B cell (primary cell): ENCODE measurements at regions not wholly inside any gene's neighbourhood (a gene's known extent, or its start where the extent isn't known, plus 50 kb on each side); places are given as distances from the start of the nearest gene placed in this dataset.

Experiments
- ATAC-seq: fragments of 200-7000 bp; cut with Tn5 transposase; one replicate; pipeline ENCODE4 v1.10.0; 2021; ENCODE audit warnings: low read depth, mild to moderate bottlenecking, moderate number of reproducible peaks, moderate library complexity
- CTCF ChIA-PET: fragments of 350-600 bp; sonication (Branson Sonifier 250); formaldehyde crosslinking; loops from one replicate; lab custom pipeline; 2021; ENCODE audit warnings: antibody characterized with exemption, inconsistent platforms; lab: Charles Lee
- POLR2A ChIA-PET: fragments of 350-600 bp; sonication (Branson Sonifier 250); formaldehyde crosslinking; loops from one replicate; lab custom pipeline; 2021; ENCODE audit warnings: antibody characterized with exemption; lab: Charles Lee
- DNase-seq: peaks from one replicate; pipeline ENCODE4 v3.0.0; 2013
- H2AFZ ChIP-seq: 2 replicates; pipeline ENCODE4 v1.6.1; 2012; ENCODE audit warnings: mild to moderate bottlenecking, low read depth, low read length; ENCODE audit not compliant: insufficient read depth, poor library complexity, severe bottlenecking
- H3K27ac ChIP-seq, 2 donors: 1 replicate in 1 of 2; 2 replicates in 1 of 2; pipeline ENCODE4 v1.5.1; 2012 to 2013; ENCODE audit warnings: low read length in 2 of 2, mild to moderate bottlenecking in 2 of 2, moderate library complexity in 1 of 2
- H3K27me3 ChIP-seq, 4 experiments: fragments of 200-600 bp in 1 of 4; sonication (generic) in 1 of 4; replicated peaks in 1 of 4; 1 replicate in 2 of 4; 2 replicates in 2 of 4; pipeline versions ENCODE4 v1.6.1 to v1.7.0; 2013 to 2016; ENCODE audit warnings: low read length in 3 of 4, mild to moderate bottlenecking in 2 of 4, mixed read lengths in 1 of 4, moderate library complexity in 1 of 4; ENCODE audit not compliant: insufficient read depth in 4 of 4, control insufficient read depth in 3 of 4; ENCODE audit errors: control extremely low read depth in 1 of 4
- H3K36me3 ChIP-seq, 2 experiments: replicated peaks in 1 of 2; 1 replicate in 1 of 2; 2 replicates in 1 of 2; pipeline versions ENCODE4 v1.6.1 to v1.7.1; 2013; ENCODE audit warnings: low read length in 1 of 2; ENCODE audit not compliant: insufficient read depth in 2 of 2, control insufficient read depth in 1 of 2; ENCODE audit errors: control extremely low read depth in 1 of 2, extremely low read depth in 1 of 2
- H3K4me1 ChIP-seq, 2 donors: fragments of 200-600 bp in 1 of 2; sonication (generic) in 1 of 2; 1 replicate in 1 of 2; 2 replicates in 1 of 2; pipeline versions ENCODE4 v1.5.1 to v1.6.1; 2013 to 2017; ENCODE audit warnings: low read length in 2 of 2; ENCODE audit not compliant: control insufficient read depth in 2 of 2, insufficient read depth in 2 of 2
- H3K4me2 ChIP-seq: replicated peaks from 2 replicates; pipeline ENCODE3; 2012; ENCODE audit warnings: mild to moderate bottlenecking, low read depth, low read length; ENCODE audit not compliant: poor library complexity, severe bottlenecking
- H3K4me3 ChIP-seq, 5 experiments: fragments of 200-600 bp in 1 of 5; sonication (generic) in 1 of 5; 1 replicate in 3 of 5; 2 replicates in 2 of 5; pipeline versions ENCODE4 v1.5.1 to v1.7.0; 2011 to 2016; ENCODE audit warnings: low read length in 4 of 5, mild to moderate bottlenecking in 4 of 5, low read depth in 2 of 5, control low read depth in 1 of 5, moderate library complexity in 1 of 5; ENCODE audit not compliant: insufficient read depth in 1 of 5; ENCODE audit errors: control extremely low read depth in 1 of 5, extremely low read depth in 1 of 5
- H3K79me2 ChIP-seq: fragments of 200-600 bp; sonication (generic); one replicate; pipeline ENCODE4 v1.6.0; 2016; ENCODE audit warnings: low read length; ENCODE audit not compliant: control insufficient read depth, insufficient read depth
- H3K9ac ChIP-seq: fragments of 200-600 bp; sonication (generic); 2 replicates; pipeline ENCODE4 v1.6.1; 2017; ENCODE audit warnings: mild to moderate bottlenecking, low read length, moderate library complexity
- H3K9me3 ChIP-seq, 3 donors: one replicate each; pipeline versions ENCODE4 v1.6.1 to v1.7.1; 2013; ENCODE audit warnings: low read length in 2 of 3; ENCODE audit not compliant: control insufficient read depth in 2 of 3, insufficient read depth in 1 of 3; ENCODE audit errors: control extremely low read depth in 1 of 3
- H4K20me1 ChIP-seq: 2 replicates; pipeline ENCODE4 v1.6.0; 2012; ENCODE audit warnings: mild to moderate bottlenecking, low read length; ENCODE audit not compliant: insufficient read depth, control insufficient read depth, poor library complexity, severe bottlenecking
- H3K27ac Mint-ChIP-seq: one replicate; pipeline ENCODE4 v1.8.0; 2021; ENCODE audit warnings: mixed read lengths
- H3K27me3 Mint-ChIP-seq: one replicate; pipeline ENCODE4 v1.8.0; 2021; ENCODE audit warnings: mixed read lengths
- H3K4me1 Mint-ChIP-seq: one replicate; pipeline ENCODE4 v1.8.0; 2021; ENCODE audit warnings: mixed read lengths
- H3K4me3 Mint-ChIP-seq: one replicate; pipeline ENCODE4 v1.8.0; 2021; ENCODE audit warnings: mixed read lengths
- H3K9me3 Mint-ChIP-seq: one replicate; pipeline ENCODE4 v1.8.0; 2022; ENCODE audit warnings: mixed read lengths; ENCODE audit not compliant: insufficient read depth
- EZH2 ChIP-seq: IDR thresholded peaks from 2 replicates; pipeline ENCODE4 v1.6.1; 2012; ENCODE audit warnings: borderline replicate concordance, low read depth, mild to moderate bottlenecking, moderate library complexity, low read length; ENCODE audit not compliant: insufficient read depth, poor library complexity, severe bottlenecking
- WGBS: methylation state at CpG from one replicate; pipeline ENCODE4 v1.1.5; 2013; ENCODE audit warnings: missing lambda C conversion rate; ENCODE audit not compliant: insufficient coverage; 5-methylcytosine and 5-hydroxymethylcytosine counted together
- intact Hi-C: fragments of 100-400 bp; cut with micrococcal nuclease; formaldehyde crosslinking; loops from one replicate; pipeline ENCODE4 v1.10.0; 2022
- TF ChIP-seq, protein P1 (sequence below): fragments of 200-600 bp; IDR thresholded peaks from one replicate; pipeline ENCODE4 v1.8.0; 2022; ENCODE audit warnings: antibody characterized with exemption, mild to moderate bottlenecking

DNA sequence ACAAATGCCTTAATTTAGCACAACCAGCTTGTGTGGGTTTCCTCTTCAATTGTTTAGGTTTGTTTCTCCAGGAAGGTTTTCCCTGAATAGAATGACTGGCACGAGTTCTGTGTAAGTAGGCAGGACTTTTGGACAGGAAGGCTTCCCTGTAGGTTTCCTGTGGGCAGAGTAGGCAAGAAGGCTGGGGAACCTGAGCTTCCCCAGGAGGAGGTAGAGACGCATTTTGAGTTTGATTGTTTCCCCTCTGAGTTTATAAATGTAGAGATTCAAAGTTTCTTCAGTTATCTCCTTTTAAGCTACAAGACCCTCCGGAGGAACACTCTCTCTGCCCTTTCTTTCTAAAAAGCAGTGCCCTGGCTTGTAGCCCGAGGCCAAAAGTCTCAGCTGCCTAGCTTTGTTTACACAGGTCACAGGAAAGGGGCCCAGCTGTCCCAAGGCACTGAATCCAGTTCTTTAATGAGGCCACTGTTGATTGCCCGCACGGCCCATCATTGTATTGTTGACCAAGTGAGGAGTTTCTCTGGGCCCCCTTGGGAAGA, 66.6 kb upstream of the RDX start:
- CTCF ChIA-PET, result interaction anchor here (2.8 kb wide), 1 partner anchor 162 kb away, joined by 17 read pairs; no protein-coding TSS in a partner anchor
- H3K4me3 ChIP-seq, result no peak overlapping the region
- no peaks in the 10 kb centered on the region for H3K4me1 Mint-ChIP-seq
- H3K9ac ChIP-seq, result no peak overlapping the region
- no peaks in the 10 kb centered on the region for H3K9me3 Mint-ChIP-seq
- no peaks in the 10 kb centered on the region for H3K4me1 ChIP-seq
- ATAC-seq, result no peak
- no peaks in the 10 kb centered on the region for H3K36me3 ChIP-seq
- H3K27me3 ChIP-seq, result no peaks in the 10 kb centered on the region
- DNase-seq, result no peak
- no peak overlapping the region for H3K27ac ChIP-seq
- H4K20me1 ChIP-seq, result no peaks in the 10 kb centered on the region
- no peaks in the 10 kb centered on the region for H3K9me3 ChIP-seq
- intact Hi-C loops, result no loop called here
- no peak overlapping the region for H3K4me3 Mint-ChIP-seq
- H3K27me3 Mint-ChIP-seq, result peaks cover 5% of the 10 kb centered on the region
- no peak overlapping the region for H3K27ac Mint-ChIP-seq
- no peak overlapping the region for H3K4me2 ChIP-seq
- H3K79me2 ChIP-seq, result no peaks in the 10 kb centered on the region
- WGBS, result 40% methylated on average over 5 of the region's 6 CpGs
- TF ChIP-seq EZH2, result no peak
- TF ChIP-seq, protein P1, sequence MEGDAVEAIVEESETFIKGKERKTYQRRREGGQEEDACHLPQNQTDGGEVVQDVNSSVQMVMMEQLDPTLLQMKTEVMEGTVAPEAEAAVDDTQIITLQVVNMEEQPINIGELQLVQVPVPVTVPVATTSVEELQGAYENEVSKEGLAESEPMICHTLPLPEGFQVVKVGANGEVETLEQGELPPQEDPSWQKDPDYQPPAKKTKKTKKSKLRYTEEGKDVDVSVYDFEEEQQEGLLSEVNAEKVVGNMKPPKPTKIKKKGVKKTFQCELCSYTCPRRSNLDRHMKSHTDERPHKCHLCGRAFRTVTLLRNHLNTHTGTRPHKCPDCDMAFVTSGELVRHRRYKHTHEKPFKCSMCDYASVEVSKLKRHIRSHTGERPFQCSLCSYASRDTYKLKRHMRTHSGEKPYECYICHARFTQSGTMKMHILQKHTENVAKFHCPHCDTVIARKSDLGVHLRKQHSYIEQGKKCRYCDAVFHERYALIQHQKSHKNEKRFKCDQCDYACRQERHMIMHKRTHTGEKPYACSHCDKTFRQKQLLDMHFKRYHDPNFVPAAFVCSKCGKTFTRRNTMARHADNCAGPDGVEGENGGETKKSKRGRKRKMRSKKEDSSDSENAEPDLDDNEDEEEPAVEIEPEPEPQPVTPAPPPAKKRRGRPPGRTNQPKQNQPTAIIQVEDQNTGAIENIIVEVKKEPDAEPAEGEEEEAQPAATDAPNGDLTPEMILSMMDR, result no peak
- H2AFZ ChIP-seq, result no peak overlapping the region
- POLR2A ChIA-PET, result no interaction called here

DNA sequence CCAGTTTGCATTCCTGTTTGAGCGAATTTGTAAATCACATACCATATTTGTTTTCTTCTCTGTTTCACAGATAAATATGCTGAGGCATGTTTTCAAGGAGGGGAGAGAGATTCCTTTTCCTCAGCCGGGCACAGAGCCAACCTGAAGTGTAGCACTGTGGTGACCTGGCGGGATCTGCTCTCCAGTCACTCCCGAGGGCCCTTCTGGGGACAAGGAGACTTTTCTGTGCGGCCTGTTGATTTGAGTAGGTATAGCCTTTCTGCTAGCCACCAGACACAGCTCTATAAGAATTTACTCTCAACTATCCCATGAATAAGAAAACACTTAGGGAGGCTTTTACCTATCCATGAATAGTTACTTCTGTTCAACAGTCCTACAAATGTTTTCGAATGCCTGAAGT, 63.5 kb upstream of the FDX1 start:
- no peak for DNase-seq
- H3K27me3 Mint-ChIP-seq, result peaks cover 5% of the 10 kb centered on the region
- no peak overlapping the region for H3K27ac ChIP-seq

More for the DNA sequence above, 63.5 kb upstream of the FDX1 start:
- H3K27me3 ChIP-seq, result no peaks in the 10 kb centered on the region
- POLR2A ChIA-PET, result no interaction called here
- no peaks in the 10 kb centered on the region for H3K4me1 Mint-ChIP-seq
- H3K4me3 Mint-ChIP-seq, result no peak overlapping the region
- H3K9me3 ChIP-seq, result no peaks in the 10 kb centered on the region
- no peaks in the 10 kb centered on the region for H3K9me3 Mint-ChIP-seq
- CTCF ChIA-PET, result interaction anchor here (0.6 to 4.9 kb wide), 3 partner anchors 12 to 164 kb away, joined by 3 to 71 read pairs (median 6); no protein-coding TSS in a partner anchor
- H4K20me1 ChIP-seq, result no peaks in the 10 kb centered on the region
- H3K36me3 ChIP-seq, result no peaks in the 10 kb centered on the region
- no peak overlapping the region for H3K4me2 ChIP-seq
- no peak overlapping the region for H3K4me3 ChIP-seq
- no peak overlapping the region for H3K9ac ChIP-seq
- WGBS, result 88% methylated on average over 2 of the region's 6 CpGs
- intact Hi-C loops, result no loop called here
- no peaks in the 10 kb centered on the region for H3K4me1 ChIP-seq
- no peak for ATAC-seq
- no peak overlapping the region for H3K27ac Mint-ChIP-seq
- no peaks in the 10 kb centered on the region for H3K79me2 ChIP-seq
- H2AFZ ChIP-seq, result no peak overlapping the region
- no peak for TF ChIP-seq EZH2
- TF ChIP-seq, protein P1, result no peak
